K562 (cell line): ENCODE measurements at regions not wholly inside any gene's neighbourhood (a gene's known extent, or its start where the extent isn't known, plus 50 kb on each side); places are given as distances from the start of the nearest gene placed in this dataset.

Source experiments
- ATAC-seq: fragments of 200-7000 bp; cut with Tn5 transposase; 3 replicates; pipeline ENCODE4 v1.9.1; 2020; ENCODE audit warnings: moderate library complexity
- BruUV-seq: library from RNA; stranded (reverse); fragments of 400-500 nt; replicated peaks from 2 replicates; lab custom pipeline; 2021; lab: Mats Ljungman, UMichigan
- CTCF ChIA-PET: fragments of 300-600 bp; formaldehyde crosslinking; extraction: SDS; loops from one replicate; lab custom pipeline; 2021; ENCODE audit warnings: low intra/inter-chr PET ratio; lab: Yijun Ruan, JAX
- POLR2A ChIA-PET: fragments of 300-600, 350-650 bp; sonication (Branson Sonifier 250); formaldehyde crosslinking; extraction: SDS; loops from one replicate; lab custom pipeline; 2021; ENCODE audit warnings: antibody characterized with exemption, inconsistent platforms; lab: Yijun Ruan, JAX
- DNase-seq, 4 experiments: peaks; one replicate each; pipeline versions ENCODE4 v3.0.0 to v3.0.0-alpha.2; 2011 to 2018; ENCODE audit warnings: low spot score in 3 of 4, mixed read lengths in 3 of 4; ENCODE audit errors: extremely low read depth in 1 of 4
- FAIRE-seq: peaks from 2 replicates; lab custom pipeline; 2011; peaks lifted over from hg19 to GRCh38; lab: Jason Lieb, UNC
- H2AFZ ChIP-seq: 2 replicates; pipeline ENCODE4 v1.6.0; 2011; ENCODE audit warnings: low read depth, low read length, control low read depth, inconsistent platforms
- H3K27ac ChIP-seq: fragments of 200-600 bp; 3 replicates; pipeline ENCODE4 v1.8.0; 2011; ENCODE audit warnings: low read depth, mild to moderate bottlenecking, control low read depth, inconsistent platforms, low read length, moderate library complexity, mixed read lengths; ENCODE audit errors: extremely low read depth
- H3K27me3 ChIP-seq, 2 experiments: fragments of 300-600 bp in 1 of 2; 2 replicates in 1 of 2; 3 replicates in 1 of 2; pipeline versions ENCODE4 v1.6.0 to v1.8.0; 2011; ENCODE audit warnings: inconsistent platforms in 2 of 2, low read length in 2 of 2, mild to moderate bottlenecking in 1 of 2, mixed read lengths in 1 of 2, moderate library complexity in 1 of 2; ENCODE audit not compliant: control insufficient read depth in 2 of 2, insufficient read depth in 2 of 2
- H3K36me3 ChIP-seq: fragments of 300-600 bp; 3 replicates; pipeline ENCODE4 v1.8.0; 2011; ENCODE audit warnings: mild to moderate bottlenecking, low read length, inconsistent platforms; ENCODE audit not compliant: control insufficient read depth, insufficient read depth
- H3K4me1 ChIP-seq, 2 experiments: fragments of 200-600 bp in 1 of 2; replicated peaks in 1 of 2; 2 replicates in 1 of 2; 3 replicates in 1 of 2; pipeline versions ENCODE4 v1.5.1 to v1.8.0; 2011; ENCODE audit warnings: inconsistent platforms in 2 of 2, low read length in 2 of 2, mild to moderate bottlenecking in 1 of 2, mixed read lengths in 1 of 2, moderate library complexity in 1 of 2; ENCODE audit not compliant: control insufficient read depth in 2 of 2, insufficient read depth in 2 of 2
- H3K4me2 ChIP-seq: 2 replicates; pipeline ENCODE4 v1.6.1; 2011; ENCODE audit warnings: low read length, control low read depth, inconsistent platforms, mixed read lengths; ENCODE audit not compliant: insufficient read depth
- H3K4me3 ChIP-seq: fragments of 200-600 bp; sonication (generic), shearing (Covaris generic); 2 replicates; pipeline ENCODE4 v1.5.1; 2016; ENCODE audit warnings: control low read depth, inconsistent platforms
- H3K79me2 ChIP-seq: fragments of 200-600 bp; 3 replicates; pipeline ENCODE4 v1.8.0; 2011; ENCODE audit warnings: low read length, inconsistent platforms; ENCODE audit not compliant: control insufficient read depth, insufficient read depth
- H3K9ac ChIP-seq, 2 experiments: 2 replicates each; pipeline versions ENCODE4 v1.6.0 to v1.6.1; 2011; ENCODE audit warnings: low read depth in 2 of 2, low read length in 2 of 2, control low read depth in 1 of 2, inconsistent platforms in 1 of 2, mild to moderate bottlenecking in 1 of 2, mixed read lengths in 1 of 2; ENCODE audit not compliant: insufficient read depth in 1 of 2
- H3K9me1 ChIP-seq: one replicate; pipeline ENCODE4 v1.6.0; 2011; ENCODE audit warnings: inconsistent platforms, mild to moderate bottlenecking, low read length, moderate library complexity; ENCODE audit not compliant: control insufficient read depth, insufficient read depth
- H3K9me3 ChIP-seq: replicated peaks from 2 replicates; pipeline ENCODE4 v1.5.1; 2011; ENCODE audit warnings: low read depth, low read length, inconsistent platforms; ENCODE audit not compliant: control insufficient read depth, insufficient read depth
- H4K20me1 ChIP-seq: replicated peaks from 2 replicates; pipeline ENCODE4 v1.6.1; 2011; ENCODE audit warnings: low read length, inconsistent platforms, mixed read lengths; ENCODE audit not compliant: control insufficient read depth, insufficient read depth
- ADNP ChIP-seq: fragments of 200-800 bp; sonication (Bioruptor generic); IDR thresholded peaks from 2 replicates; pipeline ENCODE4 v1.6.1; 2016; ENCODE audit warnings: missing genetic modification characterization, missing compliant biosample characterization
- GABPB2 ChIP-seq: fragments of 250-450 bp; sonication (Bioruptor Pico); conservative IDR thresholded peaks from 2 replicates; pipeline ENCODE4 v1.5.1; 2021; ENCODE audit warnings: mild to moderate bottlenecking
- HNRNPL ChIP-seq: fragments of 200-400 bp; formaldehyde crosslinking; IDR thresholded peaks from 2 replicates; pipeline ENCODE4 v1.6.1; 2017; ENCODE audit warnings: low read depth, mild to moderate bottlenecking, low read length
- JUNB ChIP-seq: fragments of 450-650 bp; formaldehyde crosslinking; conservative IDR thresholded peaks from 2 replicates; pipeline ENCODE4 v1.4.0; 2020; ENCODE audit warnings: mild to moderate bottlenecking
- LARP7 ChIP-seq: fragments of 450-650 bp; IDR thresholded peaks from 2 replicates; pipeline ENCODE4 v1.6.1; 2016
- MLLT1 ChIP-seq, 2 experiments: fragments of 450-650 bp; IDR thresholded peaks; 2 replicates each; pipeline ENCODE4 v1.6.1; 2016
- POLR2H ChIP-seq: IDR thresholded peaks from 2 replicates; pipeline ENCODE4 v1.6.1; 2016; ENCODE audit warnings: missing genetic modification characterization, low read depth, mild to moderate bottlenecking, control low read depth, missing compliant biosample characterization, moderate library complexity
- TFAP4 ChIP-seq: sonication (generic); formaldehyde crosslinking; IDR thresholded peaks from 2 replicates; pipeline ENCODE4 v1.8.0; 2022; ENCODE audit warnings: missing genetic modification reagents, mild to moderate bottlenecking, moderate library complexity, borderline replicate concordance
- ZBED1 ChIP-seq: IDR thresholded peaks from 2 replicates; pipeline ENCODE4 v1.6.1; 2014
- ZBTB33 ChIP-seq: sonication (generic); formaldehyde crosslinking; IDR thresholded peaks from 2 replicates; pipeline ENCODE4 v1.8.1; 2023; ENCODE audit warnings: mild to moderate bottlenecking, missing genetic modification reagents
- ZC3H4 ChIP-seq: sonication (generic); formaldehyde crosslinking; IDR thresholded peaks from 2 replicates; pipeline ENCODE4 v1.9.0; 2021; ENCODE audit warnings: missing genetic modification reagents, borderline replicate concordance
- ZNF23 ChIP-seq: fragments of 250-450 bp; sonication (Bioruptor Pico); IDR thresholded peaks from 2 replicates; pipeline ENCODE4 v1.4.0; 2020; ENCODE audit warnings: mild to moderate bottlenecking
- ZNF311 ChIP-seq: fragments of 250-450 bp; sonication (Bioruptor Pico); IDR thresholded peaks from 2 replicates; pipeline ENCODE4 v1.4.0; 2020; ENCODE audit warnings: mild to moderate bottlenecking, moderate library complexity
- ZNF354B ChIP-seq: fragments of 250-450 bp; sonication (Bioruptor Pico); IDR thresholded peaks from 2 replicates; pipeline ENCODE4 v1.4.0; 2020
- WGBS: fragments of 100-300 bp; shearing (Covaris generic); methylation state at CpG from one replicate; pipeline ENCODE4 v1.1.6; 2016; ENCODE audit warnings: low coverage, mixed read lengths; ENCODE audit not compliant: insufficient coverage; ENCODE audit errors: missing lambda C conversion rate; 5-methylcytosine and 5-hydroxymethylcytosine counted together
- in situ Hi-C: fragments of 300-500 bp; cut with MboI; formaldehyde crosslinking; loops from 4 replicates; pipeline ENCODE4 v1.15.0; 2018; ENCODE audit warnings: inconsistent platforms, mixed read lengths
- intact Hi-C: fragments of 100-400 bp; cut with micrococcal nuclease; formaldehyde crosslinking; loops from 2 replicates; pipeline ENCODE4 v1.14.2; 2022

GRCh38 chr1:87523466-87523865, 194.8 kb downstream of the LMO4 start (continued):
- no peak for TF ChIP-seq ZC3H4
- TF ChIP-seq, all 486 proteins: peak for 0

- Histone ChIP-seq H3K27ac (no peak overlapping the region), H4K20me1 (no peaks in the 10 kb centered on the region), H3K4me2 (no peak overlapping the region), H3K9me3 (no peaks in the 10 kb centered on the region), H3K27me3 (peaks cover 0 to 14% of the 10 kb centered on the region in 2 experiments; a peak in 2 of 5 replicates), H3K4me3 (no peak overlapping the region), H3K36me3 (no peaks in the 10 kb centered on the region), H2AFZ (no peak overlapping the region), H3K9me1 (no peaks in the 10 kb centered on the region), H3K79me2 (no peaks in the 10 kb centered on the region), H3K9ac (no peak overlapping the region), H3K4me1 (peaks cover 0 to 3% of the 10 kb centered on the region in 2 experiments; a peak in 2 of 5 replicates)
- TF ChIP-seq LARP7 (no peak), MLLT1 (IDR thresholded peaks at IDR 0.05) (no peak), ADNP (tag) (no peak), ZBED1 (no peak), POLR2H (tag) (no peak), ZNF23 (CRISPR knock-in tag) (no peak), ZNF311 (no peak), ZBTB33 (CRISPR knock-in tag) (no peak), HNRNPL (no peak), TFAP4 (no peak), JUNB (no peak), GABPB2 (no peak), ZNF354B (CRISPR knock-in tag) (no peak)
- intact Hi-C loops: no loop called here
- ATAC-seq: no peak
- WGBS: 3% methylated on average over 14 of the region's 14 CpGs
- in situ Hi-C loops: no loop called here
- ChIA-PET POLR2A (no interaction called here), CTCF (no interaction called here)
- DNase-seq: no peak
- no peak for FAIRE-seq
- no TSS peak for BruUV-seq
Measured at GRCh38 chr1:87524021-87524754, 195.5 kb downstream of the LMO4 start.
